ENCODE measurements at regions not wholly inside any gene's neighbourhood (a gene's known extent, or its start where the extent isn't known, plus 50 kb on each side); places are given as distances from the start of the nearest gene placed in this dataset.

- TF ChIP-seq CTCF (IDR thresholded peaks at IDR 0.05; ENCODE audit: control extremely low read depth in 1 of 3, insufficient read depth in 1 of 3, low read depth in 1 of 3, low read length in 3 of 3) (no peak), EP300 (IDR thresholded peaks at IDR 0.05; ENCODE audit: borderline replicate concordance in 1 of 2, low read depth in 2 of 2, low read length in 2 of 2) (no peak), YY1 (IDR thresholded peaks at IDR 0.05; ENCODE audit: low read depth, low read length) (no peak), POLR2AphosphoS5 (IDR thresholded peaks at IDR 0.05; ENCODE audit: low read depth, low read length) (no peak), EZH2 (IDR thresholded peaks at IDR 0.05; ENCODE audit: low read depth, low read length, severe bottlenecking) (no peak), CREB1 (IDR thresholded peaks at IDR 0.05) (no peak), TAF1 (IDR thresholded peaks at IDR 0.05; ENCODE audit: low read depth, low read length) (no peak)
Measured at GRCh38 chr21:25402134-25402961, 204.9 kb downstream of the MRPL39 start.
